ENCODE measurements at regions not wholly inside any gene's neighbourhood (a gene's known extent, or its start where the extent isn't known, plus 50 kb on each side); places are given as distances from the start of the nearest gene placed in this dataset.
"Not testable (repeated sequence)": the region's sequence is repeated elsewhere in the genome, so short reads cannot be mapped to it uniquely, and the experiment has no call there.

DNA sequence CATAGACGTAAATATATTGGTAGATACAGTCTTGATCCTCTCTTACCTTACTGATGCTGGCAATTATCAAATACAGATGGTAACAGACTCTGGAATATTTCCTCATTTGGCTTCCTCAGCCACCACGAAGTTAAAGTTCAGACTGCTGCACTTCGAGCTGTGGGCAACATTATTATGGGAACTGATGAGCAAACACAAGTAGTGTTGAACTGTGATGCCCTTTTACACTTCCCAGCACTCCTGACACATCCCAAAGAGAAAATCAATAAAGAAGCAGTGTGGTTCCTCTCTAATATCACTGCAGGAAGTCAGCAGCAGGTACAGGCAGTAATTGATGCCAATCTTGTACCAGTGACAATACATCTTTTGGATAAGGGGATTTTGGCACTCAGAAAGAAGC is 162.7 kb upstream of the NT5E start (continued):
- TF ChIP-seq, protein P1, sequence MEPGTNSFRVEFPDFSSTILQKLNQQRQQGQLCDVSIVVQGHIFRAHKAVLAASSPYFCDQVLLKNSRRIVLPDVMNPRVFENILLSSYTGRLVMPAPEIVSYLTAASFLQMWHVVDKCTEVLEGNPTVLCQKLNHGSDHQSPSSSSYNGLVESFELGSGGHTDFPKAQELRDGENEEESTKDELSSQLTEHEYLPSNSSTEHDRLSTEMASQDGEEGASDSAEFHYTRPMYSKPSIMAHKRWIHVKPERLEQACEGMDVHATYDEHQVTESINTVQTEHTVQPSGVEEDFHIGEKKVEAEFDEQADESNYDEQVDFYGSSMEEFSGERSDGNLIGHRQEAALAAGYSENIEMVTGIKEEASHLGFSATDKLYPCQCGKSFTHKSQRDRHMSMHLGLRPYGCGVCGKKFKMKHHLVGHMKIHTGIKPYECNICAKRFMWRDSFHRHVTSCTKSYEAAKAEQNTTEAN (CRISPR knock-in tag; IDR thresholded peaks at IDR 0.05): no peak

DNA sequence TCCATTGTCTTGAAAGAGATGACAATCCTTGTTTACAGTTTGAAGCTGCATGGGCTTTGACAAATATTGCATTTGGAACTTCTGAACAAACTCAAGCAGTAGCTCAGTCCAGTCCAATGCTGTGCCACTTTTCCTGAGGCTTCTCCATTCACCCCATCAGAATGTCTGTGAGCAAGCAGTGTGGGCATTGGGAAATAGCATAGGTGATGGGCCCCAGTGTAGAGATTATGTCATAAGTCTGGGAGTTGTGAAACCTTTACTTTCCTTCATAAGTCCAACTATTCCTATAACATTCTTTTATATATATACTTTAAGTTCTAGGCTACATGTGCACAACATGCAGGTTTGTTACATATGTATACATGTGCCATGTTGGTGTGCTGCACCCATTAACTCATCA is 163.4 kb upstream of the NT5E start:
- ATAC-seq; H3K4me3 Mint-ChIP-seq; H3K4me1 Mint-ChIP-seq; H3K36me3 Mint-ChIP-seq; DNase-seq (ENCODE audit: low spot score); H3K27ac Mint-ChIP-seq; POLR2A ChIA-PET; H3K27me3 Mint-ChIP-seq (ENCODE audit: low read depth): not testable (repeated sequence)
- CTCF ChIA-PET: interaction anchor here (1.1 kb wide), 1 partner anchor 196 kb away, joined by 4 read pairs; no protein-coding TSS in a partner anchor
- H3K9me3 Mint-ChIP-seq: peaks cover 33% of the 10 kb centered on the region

DNA sequence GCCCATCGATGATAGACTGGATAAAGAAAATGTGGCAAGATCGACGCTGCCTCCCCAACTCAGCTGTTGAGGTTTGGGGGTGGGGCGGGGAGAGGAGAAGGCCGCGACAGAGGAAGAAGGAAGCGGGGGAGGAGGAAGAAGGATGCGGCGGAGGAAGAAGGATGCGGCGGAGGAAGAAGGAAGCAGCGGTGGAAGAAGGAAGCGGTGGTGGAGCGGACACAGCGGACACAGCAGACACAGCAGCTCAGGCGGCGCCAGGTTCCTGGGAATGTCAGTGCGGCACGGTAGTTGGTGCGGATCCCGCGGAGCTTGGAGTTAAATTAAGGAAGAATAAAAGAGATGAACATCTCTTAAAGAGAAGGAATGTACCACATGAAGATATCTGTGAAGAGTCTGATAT is 163.9 kb upstream of the NT5E start:
- peaks cover 29% of the 10 kb centered on the region for H3K9me3 Mint-ChIP-seq
- H3K27me3 Mint-ChIP-seq (ENCODE audit: low read depth): no peaks in the 10 kb centered on the region
- no peak overlapping the region for H3K27ac Mint-ChIP-seq
- H3K4me3 Mint-ChIP-seq: no peak overlapping the region
- ATAC-seq (no peak), DNase-seq (ENCODE audit: low spot score) (no peak)
- H3K36me3 Mint-ChIP-seq: peaks cover 8% of the 10 kb centered on the region; the same call in 1 of the 2 replicates
- POLR2A ChIA-PET: no interaction called here
- peaks cover 5% of the 10 kb centered on the region for H3K4me1 Mint-ChIP-seq
- CTCF ChIA-PET: interaction anchor here (1.1 kb wide), 1 partner anchor 197 kb away, joined by 4 read pairs; no protein-coding TSS in a partner anchor
- TF ChIP-seq, protein P2, sequence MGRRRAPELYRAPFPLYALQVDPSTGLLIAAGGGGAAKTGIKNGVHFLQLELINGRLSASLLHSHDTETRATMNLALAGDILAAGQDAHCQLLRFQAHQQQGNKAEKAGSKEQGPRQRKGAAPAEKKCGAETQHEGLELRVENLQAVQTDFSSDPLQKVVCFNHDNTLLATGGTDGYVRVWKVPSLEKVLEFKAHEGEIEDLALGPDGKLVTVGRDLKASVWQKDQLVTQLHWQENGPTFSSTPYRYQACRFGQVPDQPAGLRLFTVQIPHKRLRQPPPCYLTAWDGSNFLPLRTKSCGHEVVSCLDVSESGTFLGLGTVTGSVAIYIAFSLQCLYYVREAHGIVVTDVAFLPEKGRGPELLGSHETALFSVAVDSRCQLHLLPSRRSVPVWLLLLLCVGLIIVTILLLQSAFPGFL (CRISPR knock-in tag; IDR thresholded peaks at IDR 0.05; ENCODE audit: borderline replicate concordance): no peak
- TF ChIP-seq, protein P3, sequence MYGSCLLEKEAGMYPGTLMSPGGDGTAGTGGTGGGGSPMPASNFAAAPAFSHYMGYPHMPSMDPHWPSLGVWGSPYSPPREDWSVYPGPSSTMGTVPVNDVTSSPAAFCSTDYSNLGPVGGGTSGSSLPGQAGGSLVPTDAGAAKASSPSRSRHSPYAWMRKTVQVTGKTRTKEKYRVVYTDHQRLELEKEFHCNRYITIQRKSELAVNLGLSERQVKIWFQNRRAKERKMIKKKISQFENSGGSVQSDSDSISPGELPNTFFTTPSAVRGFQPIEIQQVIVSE (CRISPR knock-in tag; IDR thresholded peaks at IDR 0.05; ENCODE audit: borderline replicate concordance): no peak
- TF ChIP-seq ZBTB21 (CRISPR knock-in tag; IDR thresholded peaks at IDR 0.05; ENCODE audit: borderline replicate concordance) (no peak), JAZF1 (CRISPR knock-in tag; IDR thresholded peaks at IDR 0.05) (no peak), TEAD4 (CRISPR knock-in tag; IDR thresholded peaks at IDR 0.05) (no peak), KAT7 (CRISPR knock-in tag; IDR thresholded peaks at IDR 0.05; ENCODE audit: borderline replicate concordance) (no peak), NFYB (CRISPR knock-in tag; conservative IDR thresholded peaks at IDR 0.05; ENCODE audit: low read depth) (no peak), ZNF671 (CRISPR knock-in tag; IDR thresholded peaks at IDR 0.05) (no peak), FOXP1 (CRISPR knock-in tag; IDR thresholded peaks at IDR 0.05; ENCODE audit: borderline replicate concordance) (no peak)
- TF ChIP-seq, protein P4, sequence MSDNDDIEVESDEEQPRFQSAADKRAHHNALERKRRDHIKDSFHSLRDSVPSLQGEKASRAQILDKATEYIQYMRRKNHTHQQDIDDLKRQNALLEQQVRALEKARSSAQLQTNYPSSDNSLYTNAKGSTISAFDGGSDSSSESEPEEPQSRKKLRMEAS (CRISPR knock-in tag; IDR thresholded peaks at IDR 0.05): no peak

DNA sequence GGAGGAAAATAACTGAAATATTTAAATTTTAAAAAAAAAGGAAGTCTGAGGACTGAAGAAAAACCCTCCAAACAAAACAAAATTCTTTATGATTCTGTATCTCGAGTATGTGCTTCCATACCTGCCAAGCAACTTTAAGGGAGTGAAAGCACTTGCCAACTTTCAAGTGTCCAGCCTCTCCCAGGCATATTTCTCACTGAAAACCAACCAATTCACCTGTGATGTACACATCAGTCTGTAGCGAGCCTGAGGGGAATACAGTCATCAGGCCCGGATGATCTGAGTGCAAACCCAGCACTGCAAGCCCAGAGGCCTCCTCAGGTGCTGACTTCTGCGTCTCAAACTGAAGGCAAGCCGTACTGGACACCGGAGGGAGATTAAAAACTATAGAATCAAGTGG is 164.8 kb upstream of the NT5E start:
- ATAC-seq (no peak), DNase-seq (ENCODE audit: low spot score) (no peak)
- ChIA-PET POLR2A (no interaction called here), CTCF (no interaction called here)
- peaks cover 8% of the 10 kb centered on the region; the same call in 1 of the 2 replicates for H3K36me3 Mint-ChIP-seq
- no peak overlapping the region for H3K27ac Mint-ChIP-seq
- no peaks in the 10 kb centered on the region for H3K27me3 Mint-ChIP-seq (ENCODE audit: low read depth)
- H3K4me3 Mint-ChIP-seq: no peak overlapping the region
- peaks cover 5% of the 10 kb centered on the region for H3K4me1 Mint-ChIP-seq
- peaks cover 22% of the 10 kb centered on the region for H3K9me3 Mint-ChIP-seq
- TF ChIP-seq ZNF138 (CRISPR knock-in tag; conservative IDR thresholded peaks at IDR 0.05): no peak
- TF ChIP-seq RELA (CRISPR knock-in tag; IDR thresholded peaks at IDR 0.05; ENCODE audit: borderline replicate concordance): no peak
- TF ChIP-seq SP1 (CRISPR knock-in tag; conservative IDR thresholded peaks at IDR 0.05): no peak
- TF ChIP-seq, protein P5, sequence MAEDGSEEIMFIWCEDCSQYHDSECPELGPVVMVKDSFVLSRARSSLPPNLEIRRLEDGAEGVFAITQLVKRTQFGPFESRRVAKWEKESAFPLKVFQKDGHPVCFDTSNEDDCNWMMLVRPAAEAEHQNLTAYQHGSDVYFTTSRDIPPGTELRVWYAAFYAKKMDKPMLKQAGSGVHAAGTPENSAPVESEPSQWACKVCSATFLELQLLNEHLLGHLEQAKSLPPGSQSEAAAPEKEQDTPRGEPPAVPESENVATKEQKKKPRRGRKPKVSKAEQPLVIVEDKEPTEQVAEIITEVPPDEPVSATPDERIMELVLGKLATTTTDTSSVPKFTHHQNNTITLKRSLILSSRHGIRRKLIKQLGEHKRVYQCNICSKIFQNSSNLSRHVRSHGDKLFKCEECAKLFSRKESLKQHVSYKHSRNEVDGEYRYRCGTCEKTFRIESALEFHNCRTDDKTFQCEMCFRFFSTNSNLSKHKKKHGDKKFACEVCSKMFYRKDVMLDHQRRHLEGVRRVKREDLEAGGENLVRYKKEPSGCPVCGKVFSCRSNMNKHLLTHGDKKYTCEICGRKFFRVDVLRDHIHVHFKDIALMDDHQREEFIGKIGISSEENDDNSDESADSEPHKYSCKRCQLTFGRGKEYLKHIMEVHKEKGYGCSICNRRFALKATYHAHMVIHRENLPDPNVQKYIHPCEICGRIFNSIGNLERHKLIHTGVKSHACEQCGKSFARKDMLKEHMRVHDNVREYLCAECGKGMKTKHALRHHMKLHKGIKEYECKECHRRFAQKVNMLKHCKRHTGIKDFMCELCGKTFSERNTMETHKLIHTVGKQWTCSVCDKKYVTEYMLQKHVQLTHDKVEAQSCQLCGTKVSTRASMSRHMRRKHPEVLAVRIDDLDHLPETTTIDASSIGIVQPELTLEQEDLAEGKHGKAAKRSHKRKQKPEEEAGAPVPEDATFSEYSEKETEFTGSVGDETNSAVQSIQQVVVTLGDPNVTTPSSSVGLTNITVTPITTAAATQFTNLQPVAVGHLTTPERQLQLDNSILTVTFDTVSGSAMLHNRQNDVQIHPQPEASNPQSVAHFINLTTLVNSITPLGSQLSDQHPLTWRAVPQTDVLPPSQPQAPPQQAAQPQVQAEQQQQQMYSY (CRISPR knock-in tag; IDR thresholded peaks at IDR 0.05): no peak
- TF ChIP-seq, protein P6, sequence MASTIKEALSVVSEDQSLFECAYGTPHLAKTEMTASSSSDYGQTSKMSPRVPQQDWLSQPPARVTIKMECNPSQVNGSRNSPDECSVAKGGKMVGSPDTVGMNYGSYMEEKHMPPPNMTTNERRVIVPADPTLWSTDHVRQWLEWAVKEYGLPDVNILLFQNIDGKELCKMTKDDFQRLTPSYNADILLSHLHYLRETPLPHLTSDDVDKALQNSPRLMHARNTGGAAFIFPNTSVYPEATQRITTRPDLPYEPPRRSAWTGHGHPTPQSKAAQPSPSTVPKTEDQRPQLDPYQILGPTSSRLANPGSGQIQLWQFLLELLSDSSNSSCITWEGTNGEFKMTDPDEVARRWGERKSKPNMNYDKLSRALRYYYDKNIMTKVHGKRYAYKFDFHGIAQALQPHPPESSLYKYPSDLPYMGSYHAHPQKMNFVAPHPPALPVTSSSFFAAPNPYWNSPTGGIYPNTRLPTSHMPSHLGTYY (CRISPR knock-in tag; IDR thresholded peaks at IDR 0.05): no peak
- TF ChIP-seq, protein P7, sequence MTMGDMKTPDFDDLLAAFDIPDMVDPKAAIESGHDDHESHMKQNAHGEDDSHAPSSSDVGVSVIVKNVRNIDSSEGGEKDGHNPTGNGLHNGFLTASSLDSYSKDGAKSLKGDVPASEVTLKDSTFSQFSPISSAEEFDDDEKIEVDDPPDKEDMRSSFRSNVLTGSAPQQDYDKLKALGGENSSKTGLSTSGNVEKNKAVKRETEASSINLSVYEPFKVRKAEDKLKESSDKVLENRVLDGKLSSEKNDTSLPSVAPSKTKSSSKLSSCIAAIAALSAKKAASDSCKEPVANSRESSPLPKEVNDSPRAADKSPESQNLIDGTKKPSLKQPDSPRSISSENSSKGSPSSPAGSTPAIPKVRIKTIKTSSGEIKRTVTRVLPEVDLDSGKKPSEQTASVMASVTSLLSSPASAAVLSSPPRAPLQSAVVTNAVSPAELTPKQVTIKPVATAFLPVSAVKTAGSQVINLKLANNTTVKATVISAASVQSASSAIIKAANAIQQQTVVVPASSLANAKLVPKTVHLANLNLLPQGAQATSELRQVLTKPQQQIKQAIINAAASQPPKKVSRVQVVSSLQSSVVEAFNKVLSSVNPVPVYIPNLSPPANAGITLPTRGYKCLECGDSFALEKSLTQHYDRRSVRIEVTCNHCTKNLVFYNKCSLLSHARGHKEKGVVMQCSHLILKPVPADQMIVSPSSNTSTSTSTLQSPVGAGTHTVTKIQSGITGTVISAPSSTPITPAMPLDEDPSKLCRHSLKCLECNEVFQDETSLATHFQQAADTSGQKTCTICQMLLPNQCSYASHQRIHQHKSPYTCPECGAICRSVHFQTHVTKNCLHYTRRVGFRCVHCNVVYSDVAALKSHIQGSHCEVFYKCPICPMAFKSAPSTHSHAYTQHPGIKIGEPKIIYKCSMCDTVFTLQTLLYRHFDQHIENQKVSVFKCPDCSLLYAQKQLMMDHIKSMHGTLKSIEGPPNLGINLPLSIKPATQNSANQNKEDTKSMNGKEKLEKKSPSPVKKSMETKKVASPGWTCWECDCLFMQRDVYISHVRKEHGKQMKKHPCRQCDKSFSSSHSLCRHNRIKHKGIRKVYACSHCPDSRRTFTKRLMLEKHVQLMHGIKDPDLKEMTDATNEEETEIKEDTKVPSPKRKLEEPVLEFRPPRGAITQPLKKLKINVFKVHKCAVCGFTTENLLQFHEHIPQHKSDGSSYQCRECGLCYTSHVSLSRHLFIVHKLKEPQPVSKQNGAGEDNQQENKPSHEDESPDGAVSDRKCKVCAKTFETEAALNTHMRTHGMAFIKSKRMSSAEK (CRISPR knock-in tag; IDR thresholded peaks at IDR 0.05; ENCODE audit: borderline replicate concordance): no peak
- TF ChIP-seq EMX1 (CRISPR knock-in tag; IDR thresholded peaks at IDR 0.05): no peak

Data from WTC11 (cell line).